ENCODE measurements at regions not wholly inside any gene's neighbourhood (a gene's known extent, or its start where the extent isn't known, plus 50 kb on each side); places are given as distances from the start of the nearest gene placed in this dataset.
A peak's percentile ranks its signal among the peaks of the same experiment; 100 is the strongest.

DNA sequence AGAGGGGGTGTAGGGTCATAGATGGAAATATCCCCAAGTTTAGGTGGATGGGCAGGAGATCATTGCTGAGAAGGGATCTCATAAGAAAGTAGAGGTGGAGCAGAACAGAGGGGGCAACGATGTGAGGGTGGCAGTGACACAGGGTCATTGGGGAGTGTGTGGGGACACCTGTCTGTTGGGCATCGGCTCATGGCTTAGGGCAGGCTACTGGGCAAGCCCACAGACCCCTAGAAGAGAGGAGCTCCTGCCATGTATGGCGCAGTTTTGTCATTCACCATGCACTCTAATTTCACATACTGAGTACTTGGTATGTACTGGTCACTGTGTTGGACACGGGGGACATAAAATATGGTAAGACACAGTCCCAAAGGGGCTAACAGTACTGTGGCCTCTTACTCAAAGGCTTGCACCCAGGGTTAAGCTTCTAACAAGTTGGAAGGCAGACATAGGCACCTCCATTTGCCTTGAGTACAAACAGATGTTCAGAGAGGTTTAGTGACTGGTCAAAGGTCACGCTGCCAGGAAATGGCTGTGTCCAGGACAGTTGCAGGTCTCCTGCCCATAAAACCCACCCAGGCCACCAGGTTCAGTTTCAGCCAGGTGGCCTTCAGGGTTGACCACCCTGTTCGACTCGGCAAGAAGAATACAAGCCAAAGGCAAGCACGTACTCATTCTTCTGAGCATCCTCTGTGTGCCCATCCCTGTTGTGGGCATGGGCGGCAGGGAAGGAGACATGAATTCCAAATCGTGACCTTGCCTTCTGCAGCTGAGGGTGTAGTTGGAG, 580.2 kb downstream of the KCNJ18 start:
- Mint-ChIP-seq H3K36me3 (ENCODE audit: low read depth, unreplicated experiment) (peaks cover 13% of the 10 kb centered on the region), H3K27me3 (ENCODE audit: unreplicated experiment) (peaks cover 19% of the 10 kb centered on the region), H3K27ac (ENCODE audit: unreplicated experiment) (peak overlapping the region; percentile 78), H3K4me3 (ENCODE audit: unreplicated experiment) (peak overlapping the region; percentile 70), H3K4me1 (ENCODE audit: unreplicated experiment) (no peaks in the 10 kb centered on the region), H3K9me3 (ENCODE audit: unreplicated experiment) (peaks cover 34% of the 10 kb centered on the region)
- no peak for DNase-seq (ENCODE audit: low spot score)
- TF ChIP-seq, protein P1, sequence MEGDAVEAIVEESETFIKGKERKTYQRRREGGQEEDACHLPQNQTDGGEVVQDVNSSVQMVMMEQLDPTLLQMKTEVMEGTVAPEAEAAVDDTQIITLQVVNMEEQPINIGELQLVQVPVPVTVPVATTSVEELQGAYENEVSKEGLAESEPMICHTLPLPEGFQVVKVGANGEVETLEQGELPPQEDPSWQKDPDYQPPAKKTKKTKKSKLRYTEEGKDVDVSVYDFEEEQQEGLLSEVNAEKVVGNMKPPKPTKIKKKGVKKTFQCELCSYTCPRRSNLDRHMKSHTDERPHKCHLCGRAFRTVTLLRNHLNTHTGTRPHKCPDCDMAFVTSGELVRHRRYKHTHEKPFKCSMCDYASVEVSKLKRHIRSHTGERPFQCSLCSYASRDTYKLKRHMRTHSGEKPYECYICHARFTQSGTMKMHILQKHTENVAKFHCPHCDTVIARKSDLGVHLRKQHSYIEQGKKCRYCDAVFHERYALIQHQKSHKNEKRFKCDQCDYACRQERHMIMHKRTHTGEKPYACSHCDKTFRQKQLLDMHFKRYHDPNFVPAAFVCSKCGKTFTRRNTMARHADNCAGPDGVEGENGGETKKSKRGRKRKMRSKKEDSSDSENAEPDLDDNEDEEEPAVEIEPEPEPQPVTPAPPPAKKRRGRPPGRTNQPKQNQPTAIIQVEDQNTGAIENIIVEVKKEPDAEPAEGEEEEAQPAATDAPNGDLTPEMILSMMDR (IDR thresholded peaks at IDR 0.05; ENCODE audit: unreplicated experiment) = no peak

DNA sequence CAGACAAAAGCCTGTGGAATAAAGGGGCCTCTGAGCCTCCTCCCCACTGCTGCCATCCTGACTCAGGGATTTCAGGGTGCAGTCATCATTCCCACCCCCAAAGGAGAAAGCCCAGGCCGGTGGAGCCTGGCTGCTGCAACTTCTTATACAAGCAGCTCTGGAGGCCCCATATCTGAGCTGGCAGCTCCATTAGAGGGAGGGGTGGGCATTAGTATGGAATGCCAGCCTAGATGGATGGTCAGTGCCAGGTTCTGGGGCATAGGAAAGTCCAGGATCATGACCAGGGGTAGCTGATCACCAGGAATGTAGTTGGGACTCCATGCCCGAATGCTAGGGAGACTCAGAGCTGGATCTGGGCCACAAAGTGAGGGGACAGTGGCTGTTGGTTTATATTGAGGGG, 581.0 kb downstream of the KCNJ18 start:
- TF ChIP-seq, protein P1 (IDR thresholded peaks at IDR 0.05; ENCODE audit: unreplicated experiment) = no peak
- DNase-seq (ENCODE audit: low spot score) = no peak
- H3K36me3 Mint-ChIP-seq (ENCODE audit: low read depth, unreplicated experiment) = peaks cover 13% of the 10 kb centered on the region
- H3K27ac Mint-ChIP-seq (ENCODE audit: unreplicated experiment) = no peak overlapping the region
- H3K9me3 Mint-ChIP-seq (ENCODE audit: unreplicated experiment) = peaks cover 34% of the 10 kb centered on the region
- H3K4me3 Mint-ChIP-seq (ENCODE audit: unreplicated experiment) = no peak overlapping the region
- peaks cover 19% of the 10 kb centered on the region for H3K27me3 Mint-ChIP-seq (ENCODE audit: unreplicated experiment)
- no peaks in the 10 kb centered on the region for H3K4me1 Mint-ChIP-seq (ENCODE audit: unreplicated experiment)

DNA sequence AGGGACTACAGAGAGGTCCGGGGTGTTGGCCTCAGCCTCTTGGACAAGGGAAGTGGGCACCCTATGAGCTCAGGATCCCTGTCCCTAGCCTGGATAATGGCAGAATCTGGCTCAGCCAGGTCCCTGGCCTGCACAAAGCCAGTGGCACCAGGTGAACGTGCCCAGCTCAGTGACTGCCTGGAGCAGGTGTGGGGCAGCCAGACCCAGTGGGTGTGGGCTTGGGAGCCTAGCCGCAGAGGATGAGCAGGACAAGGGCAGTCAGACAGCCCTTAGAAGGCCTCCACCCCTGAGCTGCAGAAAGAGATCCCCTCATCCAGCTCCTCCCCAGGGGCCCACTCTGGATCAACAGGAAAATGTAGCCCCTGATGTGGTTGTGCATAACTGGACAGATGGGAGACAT, 585.3 kb downstream of the KCNJ18 start:
- Mint-ChIP-seq H3K9me3 (ENCODE audit: unreplicated experiment) (peaks cover 7% of the 10 kb centered on the region), H3K4me1 (ENCODE audit: unreplicated experiment) (no peaks in the 10 kb centered on the region), H3K27me3 (ENCODE audit: unreplicated experiment) (peaks cover 8% of the 10 kb centered on the region), H3K4me3 (ENCODE audit: unreplicated experiment) (no peak overlapping the region), H3K36me3 (ENCODE audit: low read depth, unreplicated experiment) (no peaks in the 10 kb centered on the region), H3K27ac (ENCODE audit: unreplicated experiment) (no peak overlapping the region)
- no peak for DNase-seq (ENCODE audit: low spot score)
- TF ChIP-seq, protein P1 (IDR thresholded peaks at IDR 0.05; ENCODE audit: unreplicated experiment) = no peak

DNA sequence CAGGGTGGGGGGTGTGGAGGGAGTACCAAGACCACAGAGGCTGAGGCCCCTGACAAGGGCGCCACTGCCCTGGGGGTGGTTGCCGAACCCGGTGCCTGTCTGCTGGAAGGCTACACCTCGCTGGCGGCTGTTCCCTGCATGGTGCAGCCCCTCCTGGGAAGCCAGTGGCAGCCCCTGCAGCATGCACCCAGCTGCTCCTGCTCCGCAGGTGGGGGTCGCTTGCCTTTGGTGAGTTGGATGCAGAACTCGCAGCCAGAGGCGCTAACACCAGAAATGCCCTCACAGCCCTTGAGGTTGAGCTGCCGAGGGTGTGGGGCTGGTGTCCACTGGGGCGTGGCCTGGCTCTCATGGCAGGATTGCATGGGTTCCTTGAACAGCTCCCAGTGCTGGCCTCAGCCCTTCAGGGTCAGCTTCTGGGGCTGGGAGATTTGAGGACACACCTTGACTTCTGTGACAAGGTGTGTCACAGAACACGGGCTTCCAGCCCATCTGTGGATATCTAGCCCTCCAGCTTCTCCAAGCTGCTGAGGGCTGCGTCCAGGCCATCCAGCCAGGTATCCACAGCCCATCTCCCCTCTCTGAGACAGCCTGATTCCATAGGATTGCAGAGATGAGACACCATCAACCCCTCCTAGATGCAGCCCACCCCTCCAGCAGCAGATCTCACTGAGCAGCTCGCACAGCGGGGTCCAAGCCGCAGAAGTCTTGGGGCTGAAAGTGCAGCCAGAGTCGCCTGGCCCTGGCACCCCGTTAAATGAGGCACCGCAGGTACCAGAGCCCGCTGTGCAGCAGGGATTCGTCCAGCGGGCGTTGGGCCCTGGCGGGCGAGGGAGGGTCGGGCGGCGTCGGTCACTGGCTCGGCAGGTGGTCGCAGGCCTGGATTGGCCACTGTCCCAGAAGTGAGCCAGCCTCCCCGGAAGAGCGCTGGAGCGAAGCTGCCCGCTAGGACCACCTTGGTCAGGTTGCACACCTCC, 586.3 kb downstream of the KCNJ18 start:
- Mint-ChIP-seq H3K4me1 (ENCODE audit: unreplicated experiment) (no peaks in the 10 kb centered on the region), H3K36me3 (ENCODE audit: low read depth, unreplicated experiment) (no peaks in the 10 kb centered on the region), H3K4me3 (ENCODE audit: unreplicated experiment) (no peak overlapping the region), H3K27ac (ENCODE audit: unreplicated experiment) (no peak overlapping the region), H3K9me3 (ENCODE audit: unreplicated experiment) (peaks cover 7% of the 10 kb centered on the region), H3K27me3 (ENCODE audit: unreplicated experiment) (peaks cover 5% of the 10 kb centered on the region)
- DNase-seq (ENCODE audit: low spot score) = no peak
- TF ChIP-seq, protein P1 (IDR thresholded peaks at IDR 0.05; ENCODE audit: unreplicated experiment) = no peak
